Renal cortex interstitium (tissue), 11 donors: ENCODE measurements at regions not wholly inside any gene's neighbourhood (a gene's known extent, or its start where the extent isn't known, plus 50 kb on each side); places are given as distances from the start of the nearest gene placed in this dataset.

Experiments used
- DNase-seq, 11 donors: peaks; one replicate each; pipeline ENCODE4 v3.0.0-alpha.2; 2013; ENCODE audit warnings: low read depth in 9 of 11, low spot score in 4 of 11; ENCODE audit errors: extremely low read depth in 1 of 11

GRCh38 chr19:21604951-21605476, 99.6 kb downstream of the ZNF429 start:
- peak in 1 of 11 donors; percentile 24 for DNase-seq
